ENCODE measurements at regions not wholly inside any gene's neighbourhood (a gene's known extent, or its start where the extent isn't known, plus 50 kb on each side); places are given as distances from the start of the nearest gene placed in this dataset.

GRCh38 chr2:155100261-155100660, 401.8 kb downstream of the KCNJ3 start:
- no peak for TF ChIP-seq CTCF (IDR thresholded peaks at IDR 0.05)
- no peak for TF ChIP-seq POLR2A (IDR thresholded peaks at IDR 0.05)
